ENCODE measurements at regions not wholly inside any gene's neighbourhood (a gene's known extent, or its start where the extent isn't known, plus 50 kb on each side); places are given as distances from the start of the nearest gene placed in this dataset.
A peak's percentile ranks its signal among the peaks of the same experiment; 100 is the strongest.

- no peak for DNase-seq (ENCODE audit: low read depth)
These were observed 678.1 kb upstream of the GOT2 start for GRCh38 chr16:59411961-59412841.

- no peak for DNase-seq (ENCODE audit: low read depth)
These were observed 676.3 kb upstream of the GOT2 start for GRCh38 chr16:59410451-59410850.

GRCh38 chr16:59405802-59406201, 671.7 kb upstream of the GOT2 start:
- no peak for DNase-seq (ENCODE audit: low read depth)

GRCh38 chr16:59404509-59404908, 670.4 kb upstream of the GOT2 start:
- no peak for DNase-seq (ENCODE audit: low read depth)

GRCh38 chr16:59400830-59401229, 666.7 kb upstream of the GOT2 start:
- DNase-seq (ENCODE audit: low read depth) = no peak

GRCh38 chr16:59397638-59398037, 663.5 kb upstream of the GOT2 start:
- DNase-seq (ENCODE audit: low read depth) = no peak

- no peak for DNase-seq (ENCODE audit: low read depth)
These were observed 660.4 kb upstream of the GOT2 start for GRCh38 chr16:59394526-59394925.

- no peak for DNase-seq (ENCODE audit: low read depth)
These were observed 658.8 kb upstream of the GOT2 start for GRCh38 chr16:59392911-59393310.

- DNase-seq (ENCODE audit: low read depth) = peak; percentile 42
These were observed 657.7 kb upstream of the GOT2 start for GRCh38 chr16:59391617-59392364.

GRCh38 chr16:59385959-59386358, 651.8 kb upstream of the GOT2 start:
- peak; percentile 66 for DNase-seq (ENCODE audit: low read depth)

GRCh38 chr16:59385491-59385890, 651.4 kb upstream of the GOT2 start:
- DNase-seq (ENCODE audit: low read depth) = peak; percentile 0

- DNase-seq (ENCODE audit: low read depth) = no peak
These were observed 639.5 kb upstream of the GOT2 start for GRCh38 chr16:59373632-59374031.

GRCh38 chr16:59370717-59371116, 636.6 kb upstream of the GOT2 start:
- DNase-seq (ENCODE audit: low read depth) = no peak

- DNase-seq (ENCODE audit: low read depth) = no peak
These were observed 635.4 kb upstream of the GOT2 start for GRCh38 chr16:59369523-59369922.

- no peak for DNase-seq (ENCODE audit: low read depth)
These were observed 634.5 kb upstream of the GOT2 start for GRCh38 chr16:59368586-59368985.

- no peak for DNase-seq (ENCODE audit: low read depth)
These were observed 622.6 kb upstream of the GOT2 start for GRCh38 chr16:59356709-59357108.

- no peak for DNase-seq (ENCODE audit: low read depth)
These were observed 622.0 kb upstream of the GOT2 start for GRCh38 chr16:59356144-59356543.

- no peak for DNase-seq (ENCODE audit: low read depth)
These were observed 621.6 kb upstream of the GOT2 start for GRCh38 chr16:59355704-59356103.

GRCh38 chr16:59351305-59351903, 617.3 kb upstream of the GOT2 start:
- no peak for DNase-seq (ENCODE audit: low read depth)

GRCh38 chr16:59350670-59351069, 616.6 kb upstream of the GOT2 start:
- no peak for DNase-seq (ENCODE audit: low read depth)

GRCh38 chr16:59342669-59343068, 608.6 kb upstream of the GOT2 start:
- no peak for DNase-seq (ENCODE audit: low read depth)

- no peak for DNase-seq (ENCODE audit: low read depth)
These were observed 607.3 kb upstream of the GOT2 start for GRCh38 chr16:59341368-59341767.

GRCh38 chr16:59339871-59340270, 605.8 kb upstream of the GOT2 start:
- DNase-seq (ENCODE audit: low read depth) = no peak
